Neural progenitor cell (in vitro differentiated cells): ENCODE measurements at regions not wholly inside any gene's neighbourhood (a gene's known extent, or its start where the extent isn't known, plus 50 kb on each side); places are given as distances from the start of the nearest gene placed in this dataset.

Source experiments
- EZH2 ChIP-seq: fragments of 200-600 bp; sonication (generic); IDR thresholded peaks from 2 replicates; pipeline ENCODE4 v1.6.1; 2017; ENCODE audit warnings: antibody characterized with exemption, mild to moderate bottlenecking, moderate library complexity
- TF ChIP-seq, protein P1 (sequence below): fragments of 200-600 bp; sonication (generic); IDR thresholded peaks from 2 replicates; pipeline ENCODE4 v1.5.1; 2017; ENCODE audit warnings: antibody characterized with exemption, mild to moderate bottlenecking

DNA sequence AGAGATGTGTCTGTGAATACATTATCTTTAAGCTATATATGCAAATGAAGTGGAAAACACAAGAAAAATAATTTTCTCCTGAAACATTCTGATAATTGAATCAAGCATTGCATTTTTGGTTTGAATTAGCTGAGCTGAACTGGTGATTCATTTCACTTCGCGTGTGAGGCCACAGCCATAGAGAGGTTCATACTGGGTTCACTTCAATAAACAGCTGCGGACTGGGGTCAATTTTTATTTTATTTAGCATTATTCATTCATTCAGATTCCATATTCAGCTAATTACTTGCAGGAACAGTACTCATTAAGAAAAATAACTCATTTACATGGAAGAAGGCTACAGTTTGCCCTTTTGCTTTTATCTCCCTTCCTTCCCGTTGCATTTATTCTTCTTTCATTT lies 195.2 kb upstream of the LRIG3 start:
- TF ChIP-seq, protein P1, sequence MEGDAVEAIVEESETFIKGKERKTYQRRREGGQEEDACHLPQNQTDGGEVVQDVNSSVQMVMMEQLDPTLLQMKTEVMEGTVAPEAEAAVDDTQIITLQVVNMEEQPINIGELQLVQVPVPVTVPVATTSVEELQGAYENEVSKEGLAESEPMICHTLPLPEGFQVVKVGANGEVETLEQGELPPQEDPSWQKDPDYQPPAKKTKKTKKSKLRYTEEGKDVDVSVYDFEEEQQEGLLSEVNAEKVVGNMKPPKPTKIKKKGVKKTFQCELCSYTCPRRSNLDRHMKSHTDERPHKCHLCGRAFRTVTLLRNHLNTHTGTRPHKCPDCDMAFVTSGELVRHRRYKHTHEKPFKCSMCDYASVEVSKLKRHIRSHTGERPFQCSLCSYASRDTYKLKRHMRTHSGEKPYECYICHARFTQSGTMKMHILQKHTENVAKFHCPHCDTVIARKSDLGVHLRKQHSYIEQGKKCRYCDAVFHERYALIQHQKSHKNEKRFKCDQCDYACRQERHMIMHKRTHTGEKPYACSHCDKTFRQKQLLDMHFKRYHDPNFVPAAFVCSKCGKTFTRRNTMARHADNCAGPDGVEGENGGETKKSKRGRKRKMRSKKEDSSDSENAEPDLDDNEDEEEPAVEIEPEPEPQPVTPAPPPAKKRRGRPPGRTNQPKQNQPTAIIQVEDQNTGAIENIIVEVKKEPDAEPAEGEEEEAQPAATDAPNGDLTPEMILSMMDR, result no peak
- TF ChIP-seq EZH2, result no peak
